WERI-Rb-1 (cell line): ENCODE measurements at regions not wholly inside any gene's neighbourhood (a gene's known extent, or its start where the extent isn't known, plus 50 kb on each side); places are given as distances from the start of the nearest gene placed in this dataset.

Source experiments
- DNase-seq: peaks from one replicate; pipeline ENCODE4 v3.0.0-alpha.2; 2020
- H3K27ac ChIP-seq: fragments of 250-450 bp; sonication (Bioruptor Pico); 2 replicates; pipeline ENCODE4 v1.5.1; 2020; ENCODE audit warnings: mild to moderate bottlenecking, moderate library complexity
- H3K27me3 ChIP-seq: fragments of 250-450 bp; sonication (Bioruptor Pico); 2 replicates; pipeline ENCODE4 v1.5.1; 2021; ENCODE audit warnings: mild to moderate bottlenecking, low read depth, moderate library complexity; ENCODE audit not compliant: insufficient read depth, severe bottlenecking
- H3K36me3 ChIP-seq: fragments of 250-450 bp; sonication (Bioruptor Pico); 2 replicates; pipeline ENCODE4 v1.5.1; 2020; ENCODE audit warnings: mild to moderate bottlenecking, moderate library complexity
- H3K4me3 ChIP-seq: 2 replicates; pipeline ENCODE4 v1.5.1; 2011; ENCODE audit warnings: low read depth, mild to moderate bottlenecking, control low read depth, low read length
- H3K9me3 ChIP-seq: fragments of 250-450 bp; sonication (Bioruptor Pico); 2 replicates; pipeline ENCODE4 v1.5.1; 2021; ENCODE audit warnings: mild to moderate bottlenecking, moderate library complexity; ENCODE audit not compliant: severe bottlenecking
- CTCF ChIP-seq: IDR thresholded peaks from 2 replicates; pipeline ENCODE4 v1.5.1; 2011; ENCODE audit warnings: low read depth, mild to moderate bottlenecking, control low read depth, inconsistent platforms, low read length

- H3K27ac ChIP-seq: no peak overlapping the region
- no peak for DNase-seq
- TF ChIP-seq CTCF: no peak
- no peaks in the 10 kb centered on the region for H3K9me3 ChIP-seq
- no peak overlapping the region for H3K4me3 ChIP-seq
- H3K36me3 ChIP-seq: no peaks in the 10 kb centered on the region
- no peaks in the 10 kb centered on the region for H3K27me3 ChIP-seq
Measured at GRCh38 chr10:2296179-2296891, 559.0 kb upstream of the ADARB2 start.

GRCh38 chr10:2294739-2295138 is 557.4 kb upstream of the ADARB2 start:
- no peak for DNase-seq
- H3K9me3 ChIP-seq: no peaks in the 10 kb centered on the region
- TF ChIP-seq CTCF: no peak
- H3K27ac ChIP-seq: no peak overlapping the region
- no peaks in the 10 kb centered on the region for H3K36me3 ChIP-seq
- H3K4me3 ChIP-seq: no peak overlapping the region
- H3K27me3 ChIP-seq: no peaks in the 10 kb centered on the region

- TF ChIP-seq CTCF: no peak
- no peak for DNase-seq
- no peaks in the 10 kb centered on the region for H3K27me3 ChIP-seq
- no peak overlapping the region for H3K4me3 ChIP-seq
- H3K27ac ChIP-seq: no peak overlapping the region
- no peaks in the 10 kb centered on the region for H3K36me3 ChIP-seq
- H3K9me3 ChIP-seq: no peaks in the 10 kb centered on the region
Measured at GRCh38 chr10:2284071-2284470, 546.7 kb upstream of the ADARB2 start.

GRCh38 chr10:2282202-2282601 is 544.9 kb upstream of the ADARB2 start:
- no peak for TF ChIP-seq CTCF
- no peaks in the 10 kb centered on the region for H3K27me3 ChIP-seq
- DNase-seq: no peak

GRCh38 chr10:2280713-2281300 is 543.5 kb upstream of the ADARB2 start:
- no peaks in the 10 kb centered on the region for H3K27me3 ChIP-seq
- DNase-seq: no peak
- no peak overlapping the region for H3K4me3 ChIP-seq
- TF ChIP-seq CTCF: no peak
- H3K36me3 ChIP-seq: no peaks in the 10 kb centered on the region
- no peaks in the 10 kb centered on the region for H3K9me3 ChIP-seq
- no peak overlapping the region for H3K27ac ChIP-seq

More at GRCh38 chr10:2282202-2282601, 544.9 kb upstream of the ADARB2 start:
- Histone ChIP-seq H3K9me3 (no peaks in the 10 kb centered on the region), H3K36me3 (no peaks in the 10 kb centered on the region), H3K4me3 (no peak overlapping the region), H3K27ac (no peak overlapping the region)

GRCh38 chr10:2279711-2280110 is 542.4 kb upstream of the ADARB2 start:
- DNase-seq: no peak
- H3K4me3 ChIP-seq: no peak overlapping the region
- no peaks in the 10 kb centered on the region for H3K9me3 ChIP-seq
- H3K27me3 ChIP-seq: no peaks in the 10 kb centered on the region
- H3K36me3 ChIP-seq: no peaks in the 10 kb centered on the region
- TF ChIP-seq CTCF: no peak
- H3K27ac ChIP-seq: no peak overlapping the region
